Liver (tissue), 3 donors: ENCODE measurements at regions not wholly inside any gene's neighbourhood (a gene's known extent, or its start where the extent isn't known, plus 50 kb on each side); places are given as distances from the start of the nearest gene placed in this dataset.
"Not testable (repeated sequence)": the region's sequence is repeated elsewhere in the genome, so short reads cannot be mapped to it uniquely, and the experiment has no call there.

Experiments used
- RAD21 ChIP-seq, 2 donors: IDR thresholded peaks; 2 replicates each; pipeline ENCODE4 v1.6.1; 2016; ENCODE audit warnings: antibody characterized with exemption in 2 of 2, mild to moderate bottlenecking in 2 of 2
- SP1 ChIP-seq: IDR thresholded peaks from 2 replicates; pipeline ENCODE4 v1.6.1; 2018; ENCODE audit warnings: antibody characterized with exemption, mild to moderate bottlenecking
- TAF1 ChIP-seq: conservative IDR thresholded peaks from 2 replicates; pipeline ENCODE4 v1.6.1; 2016; ENCODE audit warnings: antibody characterized with exemption, mild to moderate bottlenecking
- TF ChIP-seq, protein P1 (sequence below): fragments of 150-350 bp; IDR thresholded peaks from 2 replicates; pipeline ENCODE4 v1.5.1; 2017; ENCODE audit warnings: improper control_type of control experiment, low read depth, low read length; ENCODE audit not compliant: missing input control
- TF ChIP-seq, protein P2 (sequence below): IDR thresholded peaks from 2 replicates; pipeline ENCODE4 v1.6.1; 2016; ENCODE audit warnings: antibody characterized with exemption
- TF ChIP-seq, protein P3 (sequence below): IDR thresholded peaks from 2 replicates; pipeline ENCODE4 v1.6.1; 2016; ENCODE audit warnings: antibody characterized with exemption, mild to moderate bottlenecking
- donor health status: healthy.
- donor health status: healthy.

DNA sequence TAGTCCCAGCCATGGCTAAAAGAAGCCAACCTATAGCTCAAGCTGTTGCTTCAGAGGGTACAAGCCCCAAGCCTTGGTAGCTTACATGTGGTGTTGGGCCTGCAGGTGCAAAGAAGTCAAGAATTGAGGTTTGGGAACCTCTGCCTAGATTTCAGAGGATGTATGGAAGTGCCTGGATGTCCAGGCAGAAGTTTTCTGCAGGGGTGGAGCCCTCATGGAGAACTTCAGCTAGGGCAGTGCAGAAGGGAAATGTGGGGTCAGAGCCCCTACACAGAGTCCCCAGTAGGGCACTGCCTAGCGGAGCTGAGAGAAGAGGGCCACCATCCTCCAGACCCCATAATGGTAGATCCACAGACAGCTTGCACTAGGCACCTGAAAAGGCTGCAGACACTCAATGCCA, 127.1 kb downstream of the MEX3B start:
- TF ChIP-seq, protein P1, sequence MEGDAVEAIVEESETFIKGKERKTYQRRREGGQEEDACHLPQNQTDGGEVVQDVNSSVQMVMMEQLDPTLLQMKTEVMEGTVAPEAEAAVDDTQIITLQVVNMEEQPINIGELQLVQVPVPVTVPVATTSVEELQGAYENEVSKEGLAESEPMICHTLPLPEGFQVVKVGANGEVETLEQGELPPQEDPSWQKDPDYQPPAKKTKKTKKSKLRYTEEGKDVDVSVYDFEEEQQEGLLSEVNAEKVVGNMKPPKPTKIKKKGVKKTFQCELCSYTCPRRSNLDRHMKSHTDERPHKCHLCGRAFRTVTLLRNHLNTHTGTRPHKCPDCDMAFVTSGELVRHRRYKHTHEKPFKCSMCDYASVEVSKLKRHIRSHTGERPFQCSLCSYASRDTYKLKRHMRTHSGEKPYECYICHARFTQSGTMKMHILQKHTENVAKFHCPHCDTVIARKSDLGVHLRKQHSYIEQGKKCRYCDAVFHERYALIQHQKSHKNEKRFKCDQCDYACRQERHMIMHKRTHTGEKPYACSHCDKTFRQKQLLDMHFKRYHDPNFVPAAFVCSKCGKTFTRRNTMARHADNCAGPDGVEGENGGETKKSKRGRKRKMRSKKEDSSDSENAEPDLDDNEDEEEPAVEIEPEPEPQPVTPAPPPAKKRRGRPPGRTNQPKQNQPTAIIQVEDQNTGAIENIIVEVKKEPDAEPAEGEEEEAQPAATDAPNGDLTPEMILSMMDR = not testable (repeated sequence)
- TF ChIP-seq SP1; RAD21 (IDR thresholded peaks at IDR 0.05); TAF1: not testable (repeated sequence)
- TF ChIP-seq, protein P2, sequence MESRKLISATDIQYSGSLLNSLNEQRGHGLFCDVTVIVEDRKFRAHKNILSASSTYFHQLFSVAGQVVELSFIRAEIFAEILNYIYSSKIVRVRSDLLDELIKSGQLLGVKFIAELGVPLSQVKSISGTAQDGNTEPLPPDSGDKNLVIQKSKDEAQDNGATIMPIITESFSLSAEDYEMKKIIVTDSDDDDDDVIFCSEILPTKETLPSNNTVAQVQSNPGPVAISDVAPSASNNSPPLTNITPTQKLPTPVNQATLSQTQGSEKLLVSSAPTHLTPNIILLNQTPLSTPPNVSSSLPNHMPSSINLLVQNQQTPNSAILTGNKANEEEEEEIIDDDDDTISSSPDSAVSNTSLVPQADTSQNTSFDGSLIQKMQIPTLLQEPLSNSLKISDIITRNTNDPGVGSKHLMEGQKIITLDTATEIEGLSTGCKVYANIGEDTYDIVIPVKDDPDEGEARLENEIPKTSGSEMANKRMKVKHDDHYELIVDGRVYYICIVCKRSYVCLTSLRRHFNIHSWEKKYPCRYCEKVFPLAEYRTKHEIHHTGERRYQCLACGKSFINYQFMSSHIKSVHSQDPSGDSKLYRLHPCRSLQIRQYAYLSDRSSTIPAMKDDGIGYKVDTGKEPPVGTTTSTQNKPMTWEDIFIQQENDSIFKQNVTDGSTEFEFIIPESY = not testable (repeated sequence)
- TF ChIP-seq, protein P3, sequence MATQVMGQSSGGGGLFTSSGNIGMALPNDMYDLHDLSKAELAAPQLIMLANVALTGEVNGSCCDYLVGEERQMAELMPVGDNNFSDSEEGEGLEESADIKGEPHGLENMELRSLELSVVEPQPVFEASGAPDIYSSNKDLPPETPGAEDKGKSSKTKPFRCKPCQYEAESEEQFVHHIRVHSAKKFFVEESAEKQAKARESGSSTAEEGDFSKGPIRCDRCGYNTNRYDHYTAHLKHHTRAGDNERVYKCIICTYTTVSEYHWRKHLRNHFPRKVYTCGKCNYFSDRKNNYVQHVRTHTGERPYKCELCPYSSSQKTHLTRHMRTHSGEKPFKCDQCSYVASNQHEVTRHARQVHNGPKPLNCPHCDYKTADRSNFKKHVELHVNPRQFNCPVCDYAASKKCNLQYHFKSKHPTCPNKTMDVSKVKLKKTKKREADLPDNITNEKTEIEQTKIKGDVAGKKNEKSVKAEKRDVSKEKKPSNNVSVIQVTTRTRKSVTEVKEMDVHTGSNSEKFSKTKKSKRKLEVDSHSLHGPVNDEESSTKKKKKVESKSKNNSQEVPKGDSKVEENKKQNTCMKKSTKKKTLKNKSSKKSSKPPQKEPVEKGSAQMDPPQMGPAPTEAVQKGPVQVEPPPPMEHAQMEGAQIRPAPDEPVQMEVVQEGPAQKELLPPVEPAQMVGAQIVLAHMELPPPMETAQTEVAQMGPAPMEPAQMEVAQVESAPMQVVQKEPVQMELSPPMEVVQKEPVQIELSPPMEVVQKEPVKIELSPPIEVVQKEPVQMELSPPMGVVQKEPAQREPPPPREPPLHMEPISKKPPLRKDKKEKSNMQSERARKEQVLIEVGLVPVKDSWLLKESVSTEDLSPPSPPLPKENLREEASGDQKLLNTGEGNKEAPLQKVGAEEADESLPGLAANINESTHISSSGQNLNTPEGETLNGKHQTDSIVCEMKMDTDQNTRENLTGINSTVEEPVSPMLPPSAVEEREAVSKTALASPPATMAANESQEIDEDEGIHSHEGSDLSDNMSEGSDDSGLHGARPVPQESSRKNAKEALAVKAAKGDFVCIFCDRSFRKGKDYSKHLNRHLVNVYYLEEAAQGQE = not testable (repeated sequence)
